Fibroblast of mammary gland (primary cell): ENCODE measurements at regions not wholly inside any gene's neighbourhood (a gene's known extent, or its start where the extent isn't known, plus 50 kb on each side); places are given as distances from the start of the nearest gene placed in this dataset.

Experiments
- DNase-seq: peaks from one replicate; pipeline ENCODE4 v3.0.0-alpha.2; 2010; ENCODE audit warnings: low read depth
- H3K4me3 ChIP-seq: 2 replicates; pipeline ENCODE4 v1.5.1; 2011; ENCODE audit warnings: low read depth, mild to moderate bottlenecking, low read length, moderate library complexity; ENCODE audit not compliant: control insufficient read depth
- CTCF ChIP-seq: conservative IDR thresholded peaks from 2 replicates; pipeline ENCODE4 v1.5.1; 2011; ENCODE audit warnings: low read depth, low read length, inconsistent platforms; ENCODE audit not compliant: control insufficient read depth, insufficient read depth

DNA sequence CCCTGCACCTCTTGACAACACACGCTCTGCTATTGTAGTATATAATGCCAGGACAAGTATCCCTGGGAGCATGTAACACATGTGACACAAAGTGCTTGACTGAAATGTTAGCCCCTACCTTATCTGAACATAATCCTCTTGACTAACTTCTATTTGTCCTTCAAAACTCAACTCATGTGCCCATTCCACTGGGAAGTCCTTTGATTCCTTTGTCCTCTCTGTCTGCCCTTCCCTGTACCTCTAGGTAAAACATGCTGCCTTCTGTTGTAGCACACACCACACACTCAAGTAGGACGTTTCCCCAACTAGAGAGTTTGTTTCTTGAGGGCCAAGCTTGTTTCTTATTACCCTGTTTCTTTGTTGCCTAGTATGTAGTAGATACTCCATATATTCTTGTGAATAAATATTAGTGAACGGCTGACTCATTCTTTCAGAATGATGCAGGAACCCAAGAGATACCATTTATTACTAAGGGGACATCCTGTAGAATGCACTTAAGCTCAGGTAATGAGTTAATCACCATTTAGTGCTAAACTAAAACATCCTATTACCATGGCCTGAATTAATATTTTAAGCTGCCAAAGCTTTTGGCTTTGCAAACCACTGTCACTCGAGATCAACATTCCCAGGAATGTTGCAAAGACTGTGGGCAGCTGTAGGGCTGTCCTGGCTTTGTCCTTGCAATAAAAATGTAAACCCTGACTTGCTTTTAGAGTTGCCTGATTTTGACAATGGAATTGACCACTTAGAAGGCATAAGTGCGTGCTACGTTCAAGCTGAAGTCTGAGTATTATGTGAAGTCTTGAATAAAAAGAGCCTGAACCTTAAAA, 313.4 kb downstream of the COG6 start:
- DNase-seq = no peak
- no peak for TF ChIP-seq CTCF
- H3K4me3 ChIP-seq = no peak overlapping the region

- no peak for DNase-seq
- H3K4me3 ChIP-seq = no peak overlapping the region
- no peak for TF ChIP-seq CTCF
These were observed 314.9 kb downstream of the COG6 start for GRCh38 chr13:39970177-39970846.

GRCh38 chr13:39971526-39971925, 316.1 kb downstream of the COG6 start:
- no peak for TF ChIP-seq CTCF
- H3K4me3 ChIP-seq = no peak overlapping the region
- DNase-seq = no peak

GRCh38 chr13:39976481-39976880, 321.0 kb downstream of the COG6 start:
- H3K4me3 ChIP-seq = no peak overlapping the region
- TF ChIP-seq CTCF = no peak
- no peak for DNase-seq

DNA sequence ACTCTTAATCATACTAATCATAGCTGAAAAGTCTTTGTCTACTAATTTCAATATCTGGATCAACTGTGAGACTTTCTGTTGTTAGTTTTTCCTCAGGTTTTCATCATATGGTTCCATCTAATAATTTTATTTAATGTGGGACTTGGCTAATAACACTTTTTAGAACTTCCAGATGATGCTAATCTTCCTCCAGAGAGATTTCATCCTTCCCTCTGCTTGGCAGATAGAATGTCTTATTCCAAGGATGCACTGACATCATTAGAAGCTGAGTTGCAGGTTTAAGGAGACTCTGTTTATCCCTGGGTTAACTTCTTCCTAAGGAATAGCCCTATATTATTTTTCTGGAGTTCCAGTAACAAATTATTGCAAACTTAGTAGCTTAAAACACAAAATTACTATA, 325.6 kb downstream of the COG6 start:
- TF ChIP-seq CTCF = no peak
- no peak for DNase-seq
- no peak overlapping the region for H3K4me3 ChIP-seq

DNA sequence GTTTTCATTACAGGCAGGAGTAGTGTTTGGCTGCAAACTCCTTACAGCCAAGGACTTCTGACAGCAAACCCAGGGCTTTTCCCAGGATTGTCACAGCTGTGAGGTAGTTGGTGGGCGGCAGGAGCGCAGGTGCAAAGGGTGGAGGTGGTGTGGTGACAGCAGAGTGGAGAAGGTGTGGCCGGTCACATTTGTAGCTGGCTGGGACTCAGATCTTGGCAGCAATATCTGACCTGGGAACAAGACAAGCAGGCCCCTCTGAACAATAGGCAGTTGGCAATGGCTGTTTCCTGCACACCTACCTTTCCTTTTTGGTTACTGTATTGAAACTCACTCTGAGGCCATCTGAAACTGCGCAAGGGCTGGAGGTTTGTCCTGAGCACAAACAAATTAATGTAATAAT, 327.3 kb downstream of the COG6 start:
- no peak for DNase-seq
- no peak for TF ChIP-seq CTCF

More for the DNA sequence above, 327.3 kb downstream of the COG6 start:
- no peak overlapping the region for H3K4me3 ChIP-seq
